ENCODE measurements at regions not wholly inside any gene's neighbourhood (a gene's known extent, or its start where the extent isn't known, plus 50 kb on each side); places are given as distances from the start of the nearest gene placed in this dataset.
"Not testable (repeated sequence)": the region's sequence is repeated elsewhere in the genome, so short reads cannot be mapped to it uniquely, and the experiment has no call there.

- no peak for DNase-seq
- ATAC-seq: no peak
- intact Hi-C loops (cut with DNase I): no loop called here
These were observed 473.6 kb upstream of the CBLB start for GRCh38 chr3:106342386-106342785.

GRCh38 chr3:106343811-106344210 lies 475.0 kb upstream of the CBLB start:
- DNase-seq (no peak), ATAC-seq (no peak)
- intact Hi-C loops (cut with DNase I): no loop called here

- ATAC-seq: peak in 1 of 2 donors; percentile 64
- intact Hi-C loops (cut with DNase I): no loop called here
- DNase-seq: no peak
These were observed 476.7 kb upstream of the CBLB start for GRCh38 chr3:106345353-106346027.

- no peak for ATAC-seq
- intact Hi-C loops (cut with DNase I): no loop called here
- no peak for DNase-seq
These were observed 478.5 kb upstream of the CBLB start for GRCh38 chr3:106347350-106347749.

GRCh38 chr3:106348139-106348690 lies 479.4 kb upstream of the CBLB start:
- DNase-seq (no peak), ATAC-seq (peak; percentile 62 to 63)
- intact Hi-C loops (cut with DNase I): no loop called here

GRCh38 chr3:106349191-106349881 lies 480.5 kb upstream of the CBLB start:
- no peak for ATAC-seq
- intact Hi-C loops (cut with DNase I): no loop called here
- DNase-seq: no peak

- intact Hi-C loops (cut with DNase I): no loop called here
- ATAC-seq: no peak
- DNase-seq: no peak
These were observed 487.1 kb upstream of the CBLB start for GRCh38 chr3:106355873-106356272.

- intact Hi-C loops (cut with DNase I): no loop called here
- DNase-seq: no peak
- no peak for ATAC-seq
These were observed 490.9 kb upstream of the CBLB start for GRCh38 chr3:106359692-106360091.

GRCh38 chr3:106360901-106361300 lies 492.1 kb upstream of the CBLB start:
- intact Hi-C loops (cut with DNase I); DNase-seq: not testable (repeated sequence)

GRCh38 chr3:106364477-106364876 lies 495.7 kb upstream of the CBLB start:
- no peak for DNase-seq
- intact Hi-C loops (cut with DNase I): no loop called here
- ATAC-seq: no peak

More at GRCh38 chr3:106360901-106361300, 492.1 kb upstream of the CBLB start:
- not testable (repeated sequence) for ATAC-seq

- DNase-seq: no peak
- ATAC-seq: no peak
- intact Hi-C loops (cut with DNase I): no loop called here
These were observed 496.4 kb upstream of the CBLB start for GRCh38 chr3:106365061-106365691.

- no peak for ATAC-seq
These were observed 497.5 kb upstream of the CBLB start for GRCh38 chr3:106366352-106366751.

GRCh38 chr3:106367496-106367895 lies 498.7 kb upstream of the CBLB start:
- DNase-seq (no peak), ATAC-seq (no peak)
- intact Hi-C loops (cut with DNase I): no loop called here

More at GRCh38 chr3:106366352-106366751, 497.5 kb upstream of the CBLB start:
- intact Hi-C loops (cut with DNase I): no loop called here
- DNase-seq: no peak

GRCh38 chr3:106371221-106371970 lies 502.6 kb upstream of the CBLB start:
- no peak for DNase-seq
- intact Hi-C loops (cut with DNase I): no loop called here

GRCh38 chr3:106371971-106372805 lies 503.4 kb upstream of the CBLB start:
- ATAC-seq (no peak), DNase-seq (no peak)
- intact Hi-C loops (cut with DNase I): no loop called here

More at GRCh38 chr3:106371221-106371970, 502.6 kb upstream of the CBLB start:
- ATAC-seq: no peak

GRCh38 chr3:106372806-106373190 lies 504.0 kb upstream of the CBLB start:
- intact Hi-C loops (cut with DNase I): no loop called here
- no peak for ATAC-seq
- no peak for DNase-seq

GRCh38 chr3:106376016-106376570 lies 507.3 kb upstream of the CBLB start:
- intact Hi-C loops (cut with DNase I): no loop called here
- ATAC-seq (no peak), DNase-seq (no peak)

- intact Hi-C loops (cut with DNase I): no loop called here
These were observed 510.5 kb upstream of the CBLB start for GRCh38 chr3:106379251-106379750.

More at GRCh38 chr3:106379251-106379750, 510.5 kb upstream of the CBLB start:
- DNase-seq: no peak
- ATAC-seq: no peak

Measured in left cardiac atrium (tissue), 4 donors.